ENCODE measurements at regions not wholly inside any gene's neighbourhood (a gene's known extent, or its start where the extent isn't known, plus 50 kb on each side); places are given as distances from the start of the nearest gene placed in this dataset.

DNA sequence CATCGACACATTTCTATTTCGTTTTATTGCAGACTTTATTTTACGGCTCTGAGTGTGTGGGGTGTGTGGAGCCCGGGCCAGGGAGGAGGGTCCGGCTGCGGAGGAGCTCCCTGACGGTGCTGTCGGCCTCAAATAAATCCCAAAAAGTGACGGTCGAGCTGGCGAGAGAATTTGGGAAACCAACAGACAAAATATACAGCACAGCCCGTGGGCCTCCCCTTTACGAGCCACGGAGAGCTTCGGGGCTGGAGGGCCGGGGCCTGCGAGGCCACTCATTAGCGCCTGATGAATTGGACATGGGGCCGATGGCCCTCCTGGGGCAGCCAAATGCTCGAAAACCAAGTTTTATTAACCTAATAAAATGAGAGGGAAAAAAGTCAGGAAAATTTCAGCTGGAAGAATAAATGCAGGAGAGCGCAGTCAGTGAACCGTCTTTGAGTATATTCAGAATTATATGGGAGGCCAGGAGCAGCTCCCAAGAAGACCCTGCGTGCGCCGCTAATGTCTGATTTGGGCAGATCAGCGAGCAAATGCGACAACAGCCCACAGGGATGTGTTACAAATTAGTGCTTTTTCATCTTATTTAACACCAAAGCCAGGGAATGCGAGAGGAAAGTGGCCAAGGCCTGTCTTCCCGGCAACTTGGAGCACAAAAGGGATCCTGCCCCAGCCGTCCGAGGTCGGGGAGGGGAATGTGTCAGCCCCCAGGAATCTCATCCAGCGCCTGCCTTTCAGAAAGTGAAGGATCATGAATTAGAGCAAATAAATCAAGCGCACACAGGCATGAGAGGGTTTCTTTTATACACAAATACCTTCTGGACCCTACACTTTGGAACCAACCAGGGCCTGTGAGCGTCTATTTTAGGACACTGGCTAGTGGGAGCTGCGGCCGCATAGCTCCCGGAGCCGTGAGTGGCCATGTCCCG, 249.1 kb downstream of the C16orf95 start:
- DNase-seq (ENCODE audit: low read depth): no peak

DNA sequence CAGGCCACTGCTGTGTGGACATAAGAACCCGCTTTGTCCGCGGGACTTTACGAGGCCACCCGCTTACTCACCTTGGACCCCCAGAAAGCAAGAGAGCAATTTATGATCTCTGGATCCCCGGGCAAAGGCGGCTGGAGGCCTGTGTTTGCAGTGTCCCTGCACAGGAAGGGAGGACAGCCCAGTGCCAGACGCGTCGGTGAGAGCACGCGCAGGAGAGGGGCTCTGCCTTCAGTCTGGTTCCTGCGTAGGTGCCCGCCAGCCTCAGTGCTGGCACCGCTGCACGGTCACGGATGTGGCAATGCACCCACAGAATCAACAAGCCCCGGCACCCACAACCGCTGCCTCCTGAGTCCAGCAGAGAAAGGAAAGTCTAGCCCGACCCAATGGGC, 248.4 kb downstream of the C16orf95 start:
- DNase-seq (ENCODE audit: low read depth): no peak

DNA sequence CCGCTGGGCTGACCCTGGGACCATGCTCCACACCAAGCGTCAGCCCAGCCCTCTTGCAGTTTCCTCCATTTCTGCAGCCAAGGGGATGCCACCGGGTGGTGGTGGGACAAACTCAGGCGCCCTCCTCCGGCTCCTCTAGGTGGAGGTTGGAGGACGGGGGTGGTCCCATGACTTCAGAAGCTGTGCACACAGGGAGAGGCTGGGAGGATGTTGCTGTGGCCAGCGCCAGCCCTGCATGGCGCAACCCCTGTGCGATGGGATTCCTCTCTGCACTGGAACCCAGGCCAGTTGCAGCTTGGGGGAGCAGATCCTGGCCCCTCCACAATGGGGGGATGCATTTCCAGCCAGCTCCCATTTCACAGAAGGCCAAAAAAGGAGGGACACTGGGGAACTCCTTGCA, 246.5 kb downstream of the C16orf95 start:
- DNase-seq (ENCODE audit: low read depth): no peak

DNA sequence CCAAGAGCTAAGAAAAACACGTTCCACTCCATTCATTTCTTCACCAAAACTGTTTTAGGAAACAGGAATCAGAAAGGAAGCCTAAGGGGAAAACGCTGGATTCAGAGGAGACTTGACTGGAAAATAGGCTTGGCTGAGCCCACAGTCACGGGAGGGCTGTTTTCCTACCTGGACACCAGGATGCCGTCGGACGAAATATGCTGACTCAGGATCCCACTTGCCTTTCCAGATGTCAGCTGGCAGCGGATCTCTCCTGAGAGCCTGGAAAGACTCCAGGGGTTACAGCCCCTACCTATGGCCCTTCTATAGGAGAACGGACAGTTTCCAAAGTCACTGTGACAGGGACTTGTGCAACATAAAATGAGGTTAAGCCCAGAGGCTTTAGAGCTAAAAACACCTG, 245.1 kb downstream of the C16orf95 start:
- DNase-seq (ENCODE audit: low read depth): no peak

DNA sequence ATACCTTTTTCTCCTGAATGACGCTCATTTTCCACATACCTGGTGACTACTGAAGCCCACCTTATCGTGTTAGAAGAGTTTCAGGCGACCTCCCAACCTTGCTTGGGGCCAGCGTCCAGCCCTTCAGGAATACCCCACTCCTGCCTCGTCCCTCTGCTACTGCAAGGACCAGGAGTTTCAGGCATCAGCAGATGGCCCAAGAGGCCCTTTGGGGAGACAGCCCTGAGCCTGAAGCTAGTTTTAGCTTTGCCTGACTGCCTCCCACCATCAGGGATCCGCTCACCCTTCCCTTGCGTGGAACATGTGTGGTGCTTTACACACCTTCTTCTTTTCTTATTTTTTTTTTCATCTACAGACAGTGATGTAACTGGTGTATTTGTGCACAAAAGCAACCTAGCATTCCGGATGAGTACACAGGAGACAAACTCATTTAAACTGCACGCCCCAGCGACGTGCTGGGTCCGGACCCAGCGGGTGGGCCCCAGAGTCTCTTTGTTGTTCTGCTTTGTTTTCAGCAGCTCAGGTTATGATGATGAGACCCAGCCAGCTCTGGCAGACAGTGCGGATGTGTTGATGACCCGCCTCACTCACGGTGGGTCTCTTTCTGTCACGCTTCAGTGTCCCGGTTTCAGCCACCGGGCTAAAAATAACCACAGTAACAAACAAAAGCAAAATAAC, 242.4 kb downstream of the C16orf95 start:
- no peak for DNase-seq (ENCODE audit: low read depth)

DNA sequence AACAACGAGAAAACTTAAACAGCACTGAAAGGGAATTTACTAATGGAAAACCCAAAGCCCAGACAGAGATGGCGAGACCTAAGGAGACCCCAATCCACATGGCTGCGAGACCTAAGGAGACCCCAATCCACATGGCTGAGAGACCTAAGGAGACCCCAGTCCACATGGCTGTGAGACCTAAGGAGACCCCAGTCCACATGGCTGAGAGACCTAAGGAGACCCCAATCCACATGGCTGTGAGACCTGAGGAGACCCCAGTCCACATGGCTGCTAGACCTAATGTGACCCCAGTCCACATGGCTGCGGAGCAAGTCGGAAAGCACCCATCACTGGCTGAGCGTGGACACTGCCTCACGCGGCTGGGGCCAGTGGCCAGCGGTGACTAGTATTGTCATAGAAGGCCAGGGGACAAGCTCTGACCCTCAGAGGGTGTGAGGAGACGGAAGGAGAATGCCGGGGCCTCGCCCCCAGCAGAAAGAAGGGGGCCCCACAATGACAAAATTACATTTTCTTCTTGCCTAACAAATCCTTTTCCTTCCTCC, 241.8 kb downstream of the C16orf95 start:
- DNase-seq (ENCODE audit: low read depth): no peak

DNA sequence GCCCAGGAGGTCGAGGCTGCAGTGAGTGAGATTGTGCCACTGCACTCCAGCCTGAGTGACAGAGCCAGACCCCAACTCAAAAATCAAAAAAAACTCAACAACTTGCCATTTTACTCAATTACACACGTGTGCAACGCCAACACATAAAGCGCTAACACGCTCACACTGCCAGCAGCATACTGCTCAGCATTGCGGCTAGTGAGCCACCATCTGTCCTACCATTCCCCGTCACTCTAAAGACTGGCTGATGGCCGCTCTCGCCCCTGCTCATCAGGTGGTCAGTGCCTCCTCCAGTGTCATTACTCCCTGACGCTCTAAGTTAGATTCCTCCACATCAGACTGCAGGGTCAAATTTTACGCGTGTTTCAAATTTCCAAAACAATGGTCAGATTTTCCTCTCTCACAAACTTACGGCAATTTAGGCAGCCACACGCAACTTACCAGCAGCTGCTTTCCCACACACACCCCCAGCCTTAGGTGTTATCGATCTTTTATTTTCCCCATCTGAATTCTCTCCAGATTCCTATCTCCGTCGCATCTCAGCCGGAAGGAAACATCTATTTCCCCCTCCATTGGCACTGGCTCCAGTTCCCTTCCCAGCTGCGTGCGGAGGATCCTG, 240.8 kb downstream of the C16orf95 start:
- no peak for DNase-seq (ENCODE audit: low read depth)

DNA sequence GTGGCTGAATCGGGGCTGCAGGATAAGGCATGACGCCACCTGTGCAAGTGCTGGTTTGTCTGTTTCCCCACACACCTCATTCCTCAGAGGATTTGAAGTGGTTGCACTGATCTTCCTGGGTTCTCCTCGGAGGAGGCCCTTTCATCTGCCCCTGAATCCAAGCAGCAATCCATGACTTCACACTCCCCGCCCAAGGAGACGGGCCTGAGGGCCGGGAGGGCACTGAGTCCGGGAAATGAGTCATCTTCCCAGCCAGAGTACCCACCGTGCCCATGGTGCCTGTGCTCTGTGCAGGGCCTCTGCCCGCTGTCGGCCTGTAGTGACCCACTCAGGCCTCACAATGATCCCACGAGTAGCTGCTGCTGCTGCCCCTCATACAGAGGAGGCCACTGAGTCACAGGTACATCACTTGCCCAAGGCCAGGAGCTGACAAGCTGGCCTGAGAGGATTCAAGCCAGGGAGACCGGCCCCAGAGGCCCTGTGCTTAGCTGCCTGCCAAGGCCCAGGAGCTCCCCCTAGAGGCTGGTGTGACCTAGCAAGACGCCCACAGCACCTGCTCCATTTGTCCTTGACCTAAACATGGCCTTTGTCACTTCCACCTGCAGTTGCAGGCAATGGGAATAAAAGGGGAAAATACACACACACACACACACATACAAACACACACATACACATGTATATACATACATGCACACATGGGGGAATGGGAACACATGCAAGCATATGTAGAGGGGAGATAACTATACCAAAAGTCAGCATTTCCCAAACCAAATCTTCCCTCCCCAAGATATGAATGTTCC, 240.0 kb downstream of the C16orf95 start:
- peak; percentile 79 for DNase-seq (ENCODE audit: low read depth)

DNA sequence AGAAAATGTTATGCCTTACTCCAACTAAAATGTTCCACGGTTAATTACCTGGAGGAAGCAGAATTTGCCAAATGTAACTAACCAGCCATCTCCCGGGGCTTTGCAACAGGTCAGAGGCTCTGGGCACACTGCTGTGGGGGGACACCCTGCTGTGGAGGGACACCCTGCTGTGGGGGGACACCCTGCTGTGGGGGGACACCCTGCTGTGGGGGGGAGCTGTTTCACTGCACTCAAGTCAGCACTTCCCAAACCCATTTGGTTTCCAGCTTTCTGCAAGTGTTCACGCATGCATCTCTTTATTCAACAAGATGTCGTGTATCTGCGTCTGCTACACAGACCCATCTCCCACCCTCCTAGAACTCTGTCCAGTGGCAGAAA, 239.5 kb downstream of the C16orf95 start:
- no peak for DNase-seq (ENCODE audit: low read depth)

DNA sequence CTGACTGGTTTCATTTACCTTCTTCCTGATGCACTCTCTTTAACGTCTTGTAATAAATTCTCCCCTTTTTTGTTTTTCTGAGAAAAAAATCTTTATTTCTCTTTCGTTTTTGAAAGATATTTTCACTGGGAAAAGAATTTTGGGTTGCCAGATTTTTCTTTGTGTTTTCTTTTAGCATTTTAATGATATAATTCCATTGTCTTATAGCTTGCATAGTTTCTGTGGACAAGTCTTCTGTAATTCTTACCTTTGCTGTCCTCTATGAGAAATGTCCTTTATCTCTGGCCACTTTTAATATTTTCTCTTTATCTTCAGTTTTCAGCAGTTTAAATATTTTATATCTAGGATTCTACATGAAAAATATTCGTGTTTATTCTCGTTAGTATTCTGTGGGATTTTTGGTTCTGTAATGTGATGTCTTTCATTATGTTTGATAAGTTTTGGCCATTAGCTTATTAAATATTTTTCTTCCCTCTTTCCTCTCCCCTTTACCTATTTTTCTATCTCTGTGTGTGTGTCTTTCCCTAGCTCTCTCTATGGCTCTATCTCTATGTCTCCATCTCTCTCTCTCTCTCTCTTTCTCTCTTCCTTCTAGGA, 236.5 kb downstream of the C16orf95 start:
- no peak for DNase-seq (ENCODE audit: low read depth)

DNA sequence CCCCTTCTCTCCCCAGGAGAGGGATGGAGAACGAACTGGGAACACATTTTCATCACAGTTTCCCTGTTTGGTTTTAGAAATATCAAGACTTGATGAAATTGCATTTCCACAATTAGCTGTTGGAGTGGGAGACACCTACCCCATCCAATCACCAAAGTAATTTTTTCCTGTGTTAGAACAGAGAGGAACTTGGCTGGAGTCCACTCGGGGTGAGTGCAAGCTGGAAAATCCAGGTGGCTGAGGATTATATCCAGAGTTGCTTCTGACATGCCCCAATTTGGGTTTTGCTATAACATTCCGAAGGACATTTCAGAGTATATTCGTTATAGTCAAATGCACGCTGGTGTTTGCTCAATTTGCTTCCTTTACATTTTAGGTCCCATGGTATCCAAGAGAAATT, 231.8 kb downstream of the C16orf95 start:
- DNase-seq (ENCODE audit: low read depth): no peak

DNA sequence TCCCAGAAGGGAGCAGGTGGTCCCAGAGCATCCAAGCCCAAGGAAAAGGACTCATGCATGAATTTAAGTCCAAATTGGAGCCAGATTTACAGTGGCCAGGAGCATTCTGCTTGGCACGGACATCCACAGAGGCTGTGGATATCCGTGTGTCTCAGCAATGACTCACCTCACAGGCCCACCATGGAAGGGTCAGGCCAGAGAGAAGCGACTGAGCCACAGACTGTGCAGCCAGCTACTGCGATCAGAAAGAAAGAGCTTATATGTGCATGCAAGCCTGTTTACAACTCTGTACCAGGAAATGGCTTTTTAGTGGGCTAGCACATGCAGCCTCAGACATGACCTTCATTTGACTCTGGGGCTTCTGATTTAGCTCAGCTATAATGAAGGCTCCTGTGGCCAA, 231.0 kb downstream of the C16orf95 start:
- peak; percentile 53 for DNase-seq (ENCODE audit: low read depth)

DNA sequence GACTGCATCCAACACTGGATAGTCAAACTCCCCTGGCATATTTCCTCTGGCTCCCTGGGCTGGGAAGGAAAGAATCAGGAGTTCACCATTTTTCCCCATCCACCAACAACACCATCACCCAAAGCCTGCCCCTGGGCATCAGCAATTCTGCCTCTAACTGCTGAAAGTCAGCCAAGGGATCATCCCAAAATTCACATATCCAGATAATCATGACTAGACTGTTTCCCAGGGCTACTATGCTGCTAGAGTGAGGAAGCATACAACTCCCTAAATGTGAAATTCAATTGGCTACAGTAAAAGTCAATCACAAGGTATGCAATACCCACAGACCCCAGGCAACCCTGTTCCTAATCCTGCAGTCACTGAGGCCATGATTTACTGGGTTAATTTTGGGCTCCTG, 230.6 kb downstream of the C16orf95 start:
- DNase-seq (ENCODE audit: low read depth): peak; percentile 34

DNA sequence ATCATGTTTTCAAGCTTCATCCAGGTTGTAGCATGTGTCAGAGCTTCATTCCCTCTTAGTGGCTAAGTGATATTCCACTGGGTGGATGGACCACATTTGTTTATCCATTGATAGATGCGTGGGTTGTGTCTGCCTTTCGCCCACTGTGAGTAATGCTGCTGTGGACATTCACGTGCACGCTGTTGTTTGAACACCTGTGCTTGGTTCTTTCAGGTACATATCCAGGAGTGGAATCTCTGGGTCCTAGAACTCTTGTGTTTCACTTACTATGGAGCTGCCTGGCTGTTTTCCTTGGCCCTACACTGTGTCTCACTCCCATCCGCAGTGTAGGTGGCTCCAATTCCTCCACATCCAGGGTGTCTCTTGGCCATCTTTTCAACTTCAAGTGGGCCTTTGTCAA, 224.2 kb downstream of the C16orf95 start:
- no peak for DNase-seq (ENCODE audit: low read depth)

DNA sequence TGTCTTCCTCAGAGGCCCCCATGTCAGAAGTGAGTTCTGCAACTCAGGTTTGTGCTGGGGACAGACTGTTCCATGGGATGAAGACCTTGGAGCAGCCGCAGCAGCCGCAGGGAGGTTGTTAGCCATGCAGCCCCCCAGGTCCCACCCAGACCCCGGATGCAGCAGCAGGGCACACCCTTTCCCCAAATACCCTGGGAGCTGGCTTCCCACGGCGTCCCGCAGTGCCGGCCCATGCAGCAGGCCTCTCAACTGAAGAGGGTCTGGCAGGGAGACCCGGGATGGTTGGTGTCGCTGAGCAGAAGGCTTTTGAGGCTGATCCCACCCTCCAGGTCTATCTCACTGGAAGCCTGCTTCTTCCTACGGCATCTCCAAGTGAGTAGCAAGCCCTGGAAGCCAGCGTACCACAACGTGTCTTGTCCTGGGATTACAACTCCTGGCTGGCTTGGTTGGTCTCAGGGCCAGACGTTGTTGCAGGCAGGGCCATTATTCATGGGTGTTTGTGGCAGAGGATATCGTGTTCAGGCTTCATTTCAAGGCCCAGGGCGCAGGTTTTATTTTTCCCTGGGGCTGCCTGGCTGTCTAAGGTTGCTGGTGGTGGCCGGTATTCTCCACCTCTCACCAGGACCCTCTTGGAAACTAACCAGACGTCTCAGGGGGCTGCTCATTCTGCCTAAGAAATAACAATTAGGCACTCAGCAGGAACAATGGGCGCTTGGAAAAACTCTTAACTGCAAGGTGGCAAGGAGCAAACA, 223.2 kb downstream of the C16orf95 start:
- no peak for DNase-seq (ENCODE audit: low read depth)

DNA sequence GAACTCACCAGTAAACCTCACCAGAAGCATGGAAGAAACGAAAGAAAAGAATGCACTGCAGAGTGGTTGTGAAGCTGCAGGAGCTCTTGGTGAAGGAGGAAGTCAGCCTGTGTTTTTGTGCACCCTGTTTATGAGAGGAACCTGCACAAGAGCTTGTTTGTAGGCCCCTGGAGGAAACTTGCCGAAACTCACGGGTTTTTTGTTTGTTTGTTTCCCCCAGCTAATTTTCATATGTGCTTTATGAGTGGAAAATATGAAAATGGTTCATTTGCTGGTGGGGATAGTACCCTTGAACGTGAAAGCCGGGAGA, 222.7 kb downstream of the C16orf95 start:
- no peak for DNase-seq (ENCODE audit: low read depth)

DNA sequence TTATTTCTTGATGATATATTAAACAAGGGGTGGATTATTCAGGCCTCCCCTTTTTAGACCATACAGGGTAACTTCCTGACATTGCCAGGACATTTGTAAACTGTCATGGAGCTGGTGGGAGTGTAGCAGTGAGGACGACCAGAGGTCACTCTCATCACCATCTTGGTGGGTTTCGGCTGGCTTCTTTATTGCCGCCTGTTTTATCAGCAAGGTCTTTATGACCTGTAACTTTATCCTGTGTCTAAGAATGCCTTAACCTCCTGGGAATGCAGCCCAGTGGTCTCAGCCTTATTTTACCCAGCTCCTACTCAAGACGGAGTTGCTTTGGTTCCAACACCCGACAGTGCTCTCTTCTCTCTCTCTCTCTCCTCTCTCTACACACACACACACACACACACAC, 221.9 kb downstream of the C16orf95 start:
- DNase-seq (ENCODE audit: low read depth): no peak

DNA sequence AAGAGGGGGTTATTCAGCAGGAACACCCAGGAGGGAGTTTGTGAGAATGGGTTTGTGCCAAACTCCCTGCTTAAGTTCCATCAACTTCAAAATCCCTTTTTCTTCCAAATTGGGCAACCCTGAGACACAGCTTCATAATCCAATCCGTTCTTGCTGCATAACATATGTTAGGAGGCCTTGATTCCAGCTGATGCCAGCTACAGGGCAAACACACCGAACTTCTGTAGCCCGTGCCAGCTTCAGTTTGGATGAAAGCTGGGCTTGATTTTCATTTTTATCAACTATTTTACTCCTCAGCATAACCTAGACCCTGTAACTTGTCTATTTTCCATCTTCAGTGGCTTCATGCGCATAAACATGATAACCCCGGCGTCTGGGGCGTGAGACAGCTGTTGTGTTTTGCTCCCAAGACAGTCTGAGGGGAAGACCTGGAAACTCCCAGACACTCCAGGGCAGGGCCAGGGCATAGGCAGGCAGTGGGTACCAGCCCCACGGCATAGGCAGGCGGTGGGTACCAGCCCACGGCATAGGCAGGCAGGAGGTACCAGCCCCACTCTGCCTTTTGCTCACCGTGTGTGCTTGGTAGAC, 220.4 kb downstream of the C16orf95 start:
- no peak for DNase-seq (ENCODE audit: low read depth)

DNA sequence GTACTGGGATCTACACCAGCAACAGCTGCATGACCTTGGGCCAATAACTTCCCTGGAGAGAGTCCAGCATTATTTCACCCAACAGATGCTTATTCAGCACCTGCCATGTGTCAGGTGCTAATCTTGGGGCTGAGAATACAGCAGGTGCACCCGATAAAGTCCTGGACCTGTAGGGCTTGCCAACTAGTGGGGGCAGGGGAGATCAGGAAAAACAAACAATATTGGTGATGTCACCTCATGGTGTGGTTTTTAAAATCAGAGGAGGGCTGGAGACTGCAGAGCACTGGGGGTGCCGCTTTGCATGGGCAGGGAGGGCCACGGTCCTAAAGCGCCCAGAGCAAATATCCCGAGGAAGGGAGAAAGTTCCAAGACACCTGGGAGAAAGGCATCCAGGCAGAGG, 218.8 kb downstream of the C16orf95 start:
- no peak for DNase-seq (ENCODE audit: low read depth)

DNA sequence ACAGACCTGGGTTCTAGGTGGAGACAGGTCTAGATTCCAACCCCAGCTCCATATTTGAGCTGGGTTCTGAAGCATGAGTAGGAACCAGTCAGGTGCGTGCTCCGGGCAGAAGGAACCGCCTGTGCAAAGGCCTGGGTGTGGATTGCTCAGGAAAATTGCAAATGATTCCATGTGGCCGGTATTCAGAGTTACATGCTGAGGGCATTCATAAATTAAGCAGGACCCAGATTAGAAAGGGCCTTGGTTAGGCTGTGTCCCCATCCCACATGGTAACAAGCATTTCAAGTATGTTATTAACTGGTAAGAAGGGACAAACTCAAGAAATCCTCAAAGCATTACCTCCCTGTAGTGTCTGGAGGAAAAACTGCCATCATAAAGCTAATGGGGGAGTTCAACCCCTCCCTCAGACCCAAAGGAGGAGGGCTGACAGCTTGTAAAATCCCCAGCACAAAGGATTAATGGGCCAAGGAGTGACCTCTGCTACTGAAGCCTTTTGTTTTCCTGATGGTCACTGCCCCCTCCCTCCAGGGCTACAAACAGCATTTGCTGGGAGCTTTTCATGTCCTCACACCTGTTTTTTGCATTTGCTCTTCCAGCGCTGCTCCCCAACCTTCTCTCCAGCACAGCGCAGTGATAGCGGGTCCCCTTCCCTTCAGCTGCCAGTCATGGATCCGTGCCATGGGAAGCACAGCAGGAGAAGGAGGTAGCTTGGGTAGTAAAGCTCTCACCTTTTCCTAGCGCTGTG, 218.0 kb downstream of the C16orf95 start:
- no peak for DNase-seq (ENCODE audit: low read depth)

All from ELR (cell line).